ENCODE measurements at regions not wholly inside any gene's neighbourhood (a gene's known extent, or its start where the extent isn't known, plus 50 kb on each side); places are given as distances from the start of the nearest gene placed in this dataset.

GRCh38 chr17:70499067-70499786, 329.9 kb downstream of the KCNJ2 start:
- Histone ChIP-seq H3K4me3 (no peak overlapping the region), H3K27me3 (no peaks in the 10 kb centered on the region), H3K27ac (no peak overlapping the region), H3K9me3 (no peaks in the 10 kb centered on the region), H3K4me1 (no peaks in the 10 kb centered on the region), H3K36me3 (no peaks in the 10 kb centered on the region)
- intact Hi-C loops (cut with DNase I; ENCODE audit: low total_unique reads) = no loop called here
- TF ChIP-seq CTCF (IDR thresholded peaks at IDR 0.05) = no peak
- DNase-seq = no peak

- H3K36me3 ChIP-seq = no peaks in the 10 kb centered on the region
Measured at GRCh38 chr17:70503449-70503848, 334.1 kb downstream of the KCNJ2 start.

GRCh38 chr17:70510288-70510687, 341.0 kb downstream of the KCNJ2 start:
- Histone ChIP-seq H3K27ac (no peak overlapping the region), H3K9me3 (no peaks in the 10 kb centered on the region), H3K4me1 (no peaks in the 10 kb centered on the region), H3K36me3 (no peaks in the 10 kb centered on the region), H3K4me3 (no peak overlapping the region), H3K27me3 (no peaks in the 10 kb centered on the region)
- intact Hi-C loops (cut with DNase I; ENCODE audit: low total_unique reads) = no loop called here
- no peak for TF ChIP-seq CTCF (IDR thresholded peaks at IDR 0.05)
- DNase-seq = no peak

More at GRCh38 chr17:70503449-70503848, 334.1 kb downstream of the KCNJ2 start:
- Histone ChIP-seq H3K4me3 (no peak overlapping the region), H3K4me1 (no peaks in the 10 kb centered on the region), H3K27ac (no peak overlapping the region), H3K27me3 (no peaks in the 10 kb centered on the region), H3K9me3 (no peaks in the 10 kb centered on the region)
- no peak for TF ChIP-seq CTCF (IDR thresholded peaks at IDR 0.05)
- intact Hi-C loops (cut with DNase I; ENCODE audit: low total_unique reads) = no loop called here
- DNase-seq = no peak

- Histone ChIP-seq H3K27ac (no peak overlapping the region), H3K4me1 (no peaks in the 10 kb centered on the region), H3K36me3 (no peaks in the 10 kb centered on the region), H3K9me3 (no peaks in the 10 kb centered on the region), H3K4me3 (no peak overlapping the region), H3K27me3 (no peaks in the 10 kb centered on the region)
- DNase-seq = no peak
- no peak for TF ChIP-seq CTCF (IDR thresholded peaks at IDR 0.05)
- intact Hi-C loops (cut with DNase I; ENCODE audit: low total_unique reads) = no loop called here
Measured at GRCh38 chr17:70517816-70518215, 348.5 kb downstream of the KCNJ2 start.

- DNase-seq = no peak
- Histone ChIP-seq H3K4me1 (no peaks in the 10 kb centered on the region), H3K4me3 (no peak overlapping the region), H3K36me3 (no peaks in the 10 kb centered on the region), H3K27me3 (no peaks in the 10 kb centered on the region), H3K9me3 (no peaks in the 10 kb centered on the region), H3K27ac (no peak overlapping the region)
- intact Hi-C loops (cut with DNase I; ENCODE audit: low total_unique reads) = no loop called here
- no peak for TF ChIP-seq CTCF (IDR thresholded peaks at IDR 0.05)
Measured at GRCh38 chr17:70519300-70519699, 350.0 kb downstream of the KCNJ2 start.

- no peaks in the 10 kb centered on the region for H3K9me3 ChIP-seq
- H3K27me3 ChIP-seq = no peaks in the 10 kb centered on the region
- H3K36me3 ChIP-seq = no peaks in the 10 kb centered on the region
- intact Hi-C loops (cut with DNase I; ENCODE audit: low total_unique reads) = no loop called here
- DNase-seq = no peak
- H3K4me3 ChIP-seq = no peak overlapping the region
- no peak for TF ChIP-seq CTCF (IDR thresholded peaks at IDR 0.05)
- no peak overlapping the region for H3K27ac ChIP-seq
- H3K4me1 ChIP-seq = no peaks in the 10 kb centered on the region
Measured at GRCh38 chr17:70520447-70520846, 351.1 kb downstream of the KCNJ2 start.

All from tibial artery (tissue), 4 donors.